ENCODE measurements at regions not wholly inside any gene's neighbourhood (a gene's known extent, or its start where the extent isn't known, plus 50 kb on each side); places are given as distances from the start of the nearest gene placed in this dataset.

DNA sequence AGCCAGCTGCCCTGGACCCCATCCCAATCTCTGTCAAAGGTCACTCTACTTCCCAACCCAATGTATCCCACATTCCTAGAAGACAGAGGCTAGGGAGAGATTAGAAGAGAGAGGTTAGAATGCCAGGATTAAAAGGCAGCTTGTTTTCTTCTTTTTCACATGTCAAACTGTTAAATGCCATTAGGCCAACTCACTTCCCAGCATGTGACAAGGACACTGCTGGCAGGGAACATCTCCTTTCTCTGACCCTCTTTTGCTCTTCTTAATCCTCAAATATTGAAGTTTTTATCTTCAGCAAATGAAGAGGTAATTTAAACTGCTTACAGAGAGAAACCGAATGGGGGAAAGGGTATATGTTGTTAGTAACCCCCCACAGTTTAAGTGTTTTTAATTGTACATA is 89.1 kb downstream of the BBS10 start:
- no peak for DNase-seq (ENCODE audit: low read depth in 3 of 3)

- DNase-seq (ENCODE audit: low read depth in 3 of 3): no peak
Observed at GRCh38 chr12:76256904-76257303, 91.3 kb downstream of the BBS10 start.

DNA sequence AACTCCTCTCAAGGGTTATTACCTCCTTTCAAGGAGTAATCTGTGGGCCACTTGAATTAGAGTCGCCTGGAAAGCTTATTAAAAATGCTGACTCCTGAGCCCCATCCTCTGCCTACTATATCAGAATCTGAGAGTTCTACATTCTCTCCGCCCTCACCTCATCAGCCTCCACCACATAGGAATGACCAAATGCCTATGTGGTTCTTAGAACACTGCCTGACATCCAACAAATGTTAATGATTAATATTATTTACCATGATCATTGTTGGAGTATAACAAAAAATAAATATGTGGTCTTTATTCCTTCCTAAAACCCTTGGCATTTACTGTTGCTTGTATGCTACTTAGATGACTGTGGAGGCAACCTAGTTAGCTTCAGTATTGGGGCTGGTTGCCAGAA is 91.9 kb downstream of the BBS10 start:
- no peak for DNase-seq (ENCODE audit: low read depth in 3 of 3)

DNA sequence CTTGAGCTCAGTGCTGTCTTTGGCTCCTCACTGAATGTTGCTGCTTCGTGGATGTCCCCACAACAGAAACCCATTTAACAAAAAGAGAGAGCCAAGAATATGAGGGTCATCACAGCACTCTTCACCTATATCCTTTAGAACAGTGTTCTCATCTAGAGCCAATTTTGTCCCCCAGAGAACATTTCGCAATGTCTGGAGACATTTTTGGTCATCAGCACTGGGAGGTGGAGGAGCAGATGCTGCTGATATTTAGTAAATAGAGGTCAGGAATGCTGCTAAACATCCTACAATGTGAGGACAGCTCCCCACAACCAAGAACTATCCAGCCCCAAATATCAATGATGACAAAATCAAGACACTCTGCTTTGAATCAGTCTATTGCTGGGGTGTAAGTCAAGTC is 92.5 kb downstream of the BBS10 start:
- no peak for DNase-seq (ENCODE audit: low read depth in 3 of 3)

- no peak for DNase-seq (ENCODE audit: low read depth in 3 of 3)
Observed at GRCh38 chr12:76255281-76255680, 92.9 kb downstream of the BBS10 start.

DNA sequence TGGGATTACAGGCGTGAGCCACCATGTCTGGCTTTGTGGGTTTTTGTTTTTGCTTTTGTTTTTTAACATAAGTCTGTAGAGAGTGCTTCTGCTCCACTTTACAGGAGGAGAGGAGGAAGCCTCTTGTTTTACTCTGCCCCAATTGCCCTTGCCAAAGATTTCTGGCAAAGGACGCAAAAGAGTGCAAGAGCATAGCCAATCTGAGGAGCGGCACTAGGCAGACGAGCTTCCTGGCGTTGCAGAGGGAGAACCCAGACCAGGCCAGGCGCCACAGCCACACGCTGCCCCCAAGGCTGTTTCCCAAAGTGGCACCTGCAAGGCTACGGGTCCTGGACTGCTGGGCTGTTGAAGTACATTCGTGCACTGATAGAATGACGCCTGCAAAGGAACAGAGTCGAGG is 96.2 kb downstream of the BBS10 start:
- DNase-seq (ENCODE audit: low read depth in 3 of 3): no peak

GRCh38 chr12:76250256-76250655 is 98.0 kb downstream of the BBS10 start:
- DNase-seq (ENCODE audit: low read depth in 3 of 3): no peak

GRCh38 chr12:76249501-76249900 is 98.7 kb downstream of the BBS10 start:
- no peak for DNase-seq (ENCODE audit: low read depth in 3 of 3)

- no peak for DNase-seq (ENCODE audit: low read depth in 3 of 3)
Observed at GRCh38 chr12:76247992-76248391, 100.2 kb downstream of the BBS10 start.

DNA sequence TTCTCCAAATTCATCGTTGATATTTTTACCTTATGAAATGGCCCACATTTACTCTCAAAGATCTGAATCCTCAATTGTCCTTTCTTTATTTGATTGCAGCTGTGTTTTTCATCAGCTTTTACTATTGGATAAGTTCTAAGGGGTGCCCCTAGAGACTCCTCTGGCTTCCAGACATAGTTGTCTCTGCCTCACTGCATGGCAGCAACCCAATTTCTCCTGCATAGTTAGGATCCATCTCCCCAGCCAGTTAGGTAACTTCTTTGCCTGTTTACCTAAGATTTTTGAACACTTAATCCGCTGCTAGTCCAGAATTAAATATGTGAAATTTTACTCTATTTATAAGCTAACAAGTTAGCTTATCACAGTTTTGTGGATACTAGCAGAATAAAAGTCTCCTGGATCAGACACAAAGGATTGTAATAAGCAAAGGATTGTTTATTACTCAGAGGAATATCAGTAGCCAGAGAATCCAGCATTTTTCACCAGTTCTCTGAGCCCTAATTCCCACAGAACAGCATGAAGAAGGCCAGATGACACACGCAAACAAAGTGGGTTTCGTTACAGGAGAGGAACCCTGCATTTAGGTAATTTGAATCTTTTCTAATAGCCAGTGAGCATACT is 101.1 kb downstream of the BBS10 start:
- DNase-seq (ENCODE audit: low read depth in 3 of 3): no peak

DNA sequence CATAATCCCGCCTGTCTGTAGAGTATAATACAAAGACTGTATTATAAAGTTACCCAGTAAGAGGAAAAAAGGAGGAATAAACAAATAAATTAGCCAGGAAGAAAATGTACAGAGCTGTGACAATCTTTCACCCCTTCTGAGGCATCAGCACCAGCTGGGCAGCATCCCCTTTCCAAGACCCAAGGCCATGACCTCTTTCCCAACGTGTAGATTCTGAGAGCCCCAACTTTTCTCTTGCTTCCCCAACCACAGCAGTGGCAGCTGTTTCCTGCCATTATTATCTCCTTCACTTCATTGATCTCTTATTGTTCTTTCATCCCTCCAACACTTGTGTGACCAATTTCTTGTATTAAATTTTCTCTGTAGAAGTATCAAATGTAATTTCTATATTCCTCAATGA is 101.6 kb downstream of the BBS10 start:
- no peak for DNase-seq (ENCODE audit: low read depth in 3 of 3)

DNA sequence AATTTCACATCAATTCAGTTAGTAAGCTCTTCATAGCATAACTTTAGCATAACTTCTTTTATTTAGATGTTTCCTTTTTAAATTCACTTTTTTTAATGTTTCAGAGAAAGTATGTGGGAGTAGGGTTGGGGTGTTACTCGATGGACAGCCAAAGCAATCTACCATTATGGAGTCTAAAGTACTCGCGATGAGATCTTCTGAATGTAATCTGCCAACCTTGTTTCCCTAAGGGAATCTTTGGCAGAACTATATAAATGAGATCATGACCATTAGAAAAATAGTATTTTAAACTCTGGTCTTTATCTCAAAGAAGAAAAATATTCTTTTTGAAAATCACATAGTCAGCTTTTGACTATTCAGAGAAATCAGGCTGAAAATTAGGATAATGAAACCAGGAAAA is 103.9 kb downstream of the BBS10 start:
- no peak for DNase-seq (ENCODE audit: low read depth in 3 of 3)

DNA sequence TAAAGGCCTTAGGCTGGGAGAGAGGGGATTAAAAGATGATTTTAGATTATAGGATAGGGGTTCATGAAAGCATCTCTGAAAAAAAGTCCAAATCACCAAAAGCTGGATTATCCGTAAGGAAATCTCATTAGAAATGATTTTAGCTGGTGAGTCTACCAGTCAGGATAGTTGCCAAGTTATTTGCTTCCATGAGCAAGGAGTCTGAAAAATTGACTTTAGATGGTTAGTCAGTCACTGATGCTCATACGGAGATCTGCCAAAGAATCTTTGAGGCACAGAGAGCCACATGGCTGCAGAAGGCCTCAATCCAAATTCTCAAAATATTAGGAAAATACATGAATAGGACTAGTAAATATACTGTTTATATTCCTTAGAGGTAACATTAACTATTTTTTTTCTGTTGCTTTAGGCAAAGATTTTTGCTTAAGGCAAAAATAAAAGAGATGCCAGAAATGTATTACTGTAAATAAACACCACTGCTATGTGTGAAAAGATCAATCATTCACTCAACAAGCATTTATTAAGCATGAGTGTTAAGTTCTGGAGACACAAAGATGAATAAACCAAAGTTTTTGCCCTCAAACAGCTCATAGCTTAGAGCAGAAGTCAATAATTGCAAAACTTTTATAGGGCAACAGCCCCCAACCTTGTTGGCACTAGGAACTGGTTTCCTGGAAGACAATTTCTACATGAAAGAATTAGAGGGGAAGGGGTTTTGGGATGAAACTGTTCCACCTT is 105.2 kb downstream of the BBS10 start:
- DNase-seq (ENCODE audit: low read depth in 3 of 3): no peak

- DNase-seq (ENCODE audit: low read depth in 3 of 3): no peak
Observed at GRCh38 chr12:76241371-76241770, 106.8 kb downstream of the BBS10 start.

- no peak for DNase-seq (ENCODE audit: low read depth in 3 of 3)
Observed at GRCh38 chr12:76240281-76240680, 107.9 kb downstream of the BBS10 start.

GRCh38 chr12:76238688-76239087 is 109.5 kb downstream of the BBS10 start:
- no peak for DNase-seq (ENCODE audit: low read depth in 3 of 3)

- DNase-seq (ENCODE audit: low read depth in 3 of 3): no peak
Observed at GRCh38 chr12:76237086-76237701, 111.0 kb downstream of the BBS10 start.

GRCh38 chr12:76236640-76237039 is 111.6 kb downstream of the BBS10 start:
- no peak for DNase-seq (ENCODE audit: low read depth in 3 of 3)

DNA sequence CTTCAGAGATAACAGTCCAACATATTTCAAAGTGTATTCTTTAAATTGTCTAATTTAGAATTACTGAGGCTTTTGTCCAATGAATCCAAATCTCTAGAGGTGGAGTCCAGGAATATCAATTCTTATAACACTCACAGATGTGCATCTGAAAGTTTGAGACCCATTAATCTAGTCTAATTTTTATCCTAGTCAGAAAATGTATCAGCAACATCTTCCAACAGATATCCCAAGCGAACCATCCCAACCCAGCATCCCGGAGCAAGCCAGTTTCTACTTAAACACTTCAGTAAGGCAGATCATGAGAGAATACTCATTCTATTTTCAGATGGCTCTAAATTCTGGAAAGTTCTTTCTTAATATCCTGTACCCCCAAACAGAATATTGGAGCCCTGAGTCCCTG is 113.5 kb downstream of the BBS10 start:
- DNase-seq (ENCODE audit: low read depth in 3 of 3): no peak

DNA sequence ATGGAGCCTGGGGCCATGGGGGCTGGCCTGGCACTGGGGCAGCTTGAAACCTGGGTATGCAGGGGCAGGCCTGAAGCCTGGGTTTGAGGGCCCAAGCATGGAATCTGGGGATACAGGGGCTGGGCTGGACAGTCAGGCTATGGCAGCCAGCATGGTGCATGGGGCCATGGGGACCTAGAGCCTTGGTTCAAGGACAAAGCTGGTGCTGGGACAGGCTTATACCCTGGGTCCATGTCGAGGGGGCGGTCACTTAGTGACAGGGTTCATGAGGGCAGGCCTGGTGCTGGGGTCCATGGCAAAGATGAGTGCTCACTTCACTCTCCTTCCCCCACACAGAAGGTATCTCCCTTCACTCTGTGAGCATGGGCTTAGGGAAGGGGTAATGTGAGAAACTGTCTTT is 116.2 kb downstream of the BBS10 start:
- DNase-seq (ENCODE audit: low read depth in 3 of 3): no peak

DNA sequence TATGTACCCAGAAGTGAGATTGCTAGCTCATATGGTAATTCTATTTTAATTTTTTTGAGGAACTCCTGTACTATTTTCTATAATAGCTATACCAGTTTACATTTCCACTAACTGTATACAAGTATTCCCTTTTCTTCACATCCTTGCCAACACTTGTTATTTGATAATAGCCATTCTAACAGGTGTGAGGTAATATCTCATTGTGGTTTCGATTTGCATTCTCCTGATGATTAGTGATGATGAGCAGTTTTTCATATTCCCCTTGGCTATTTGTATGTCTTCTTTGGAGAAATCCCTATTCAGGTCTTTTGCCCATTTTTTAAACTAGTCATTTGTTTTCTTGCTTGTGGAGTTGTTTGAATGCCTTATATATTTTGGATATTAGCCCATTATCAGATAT is 121.3 kb downstream of the BBS10 start:
- DNase-seq (ENCODE audit: low read depth in 3 of 3): no peak

GRCh38 chr12:76226397-76226796 is 121.8 kb downstream of the BBS10 start:
- no peak for DNase-seq (ENCODE audit: low read depth in 3 of 3)

- DNase-seq (ENCODE audit: low read depth in 3 of 3): no peak
Observed at GRCh38 chr12:76223869-76224268, 124.3 kb downstream of the BBS10 start.

Measured in stimulated activated CD4-positive, alpha-beta T cell treated with anti-CD3 and anti-CD28 coated beads, TNF-alpha, amount 100 ng/mL, for 24 hours (primary cell).